Ovary (tissue), 7 donors: ENCODE measurements at regions not wholly inside any gene's neighbourhood (a gene's known extent, or its start where the extent isn't known, plus 50 kb on each side); places are given as distances from the start of the nearest gene placed in this dataset.

Experiments
- DNase-seq, 5 donors: peaks; one replicate each; pipeline ENCODE4 v3.0.0-alpha.2; 2019 to 2020
- H3K27ac ChIP-seq, 2 donors: fragments of 200-600 bp; one replicate each; pipeline versions ENCODE4 v1.5.1 to v1.8.0; 2019 to 2022
- H3K27me3 ChIP-seq: fragments of 200-600 bp; one replicate; pipeline ENCODE4 v1.8.0; 2022
- H3K36me3 ChIP-seq: fragments of 200-600 bp; sonication (generic); one replicate; pipeline ENCODE4 v1.5.1; 2019
- H3K4me1 ChIP-seq: one replicate; pipeline ENCODE4 v1.8.1; 2013; ENCODE audit warnings: mild to moderate bottlenecking, moderate library complexity; ENCODE audit not compliant: insufficient read depth
- H3K4me3 ChIP-seq: fragments of 200-600 bp; sonication (generic); one replicate; pipeline ENCODE4 v1.5.1; 2017
- H3K9me3 ChIP-seq, 2 donors: fragments of 200-600 bp in 1 of 2; sonication (generic) in 1 of 2; one replicate each; pipeline versions ENCODE4 v1.5.1 to v1.8.1; 2013 to 2019; ENCODE audit warnings: mild to moderate bottlenecking in 1 of 2, moderate library complexity in 1 of 2
- EP300 ChIP-seq: sonication (generic); formaldehyde crosslinking; IDR thresholded peaks from one replicate; pipeline ENCODE4 v1.6.1; 2017; ENCODE audit warnings: antibody characterized with exemption
- POLR2A ChIP-seq: fragments of 450-650 bp; IDR thresholded peaks from one replicate; pipeline ENCODE4 v1.6.1; 2017; ENCODE audit warnings: antibody characterized with exemption, mild to moderate bottlenecking, moderate library complexity
- WGBS, 3 donors: extraction: QIAGEN DNeasy Blood & Tissue Kit in 1 of 3; methylation state at CpG; one replicate each; pipeline versions ENCODE4 v1.1.5 to v1.1.7; 2013 to 2017; 5-methylcytosine and 5-hydroxymethylcytosine counted together
- intact Hi-C, 4 donors: fragments of 100-400 bp; cut with DNase I; formaldehyde crosslinking; loops; one replicate each; pipeline versions ENCODE4 v1.11.0 to v1.15.1; 2022 to 2023
- TF ChIP-seq, protein P1 (sequence below), 3 donors: fragments of 450-650 bp in 2 of 3; fragments of 200-600 bp in 1 of 3; IDR thresholded peaks; one replicate each; pipeline versions ENCODE4 v1.5.1 to v1.8.0; 2016 to 2022; ENCODE audit warnings: antibody characterized with exemption in 3 of 3, mild to moderate bottlenecking in 1 of 3
- donor health status: DM: no; HTN: no; CAD: no; lungs with moderate emphysema.
- donor health status: DM: no; HTN: no; CAD: no.
- donor health status: Bipolar disorder and iron deficiency.
- donor health status: DM: no; HTN: no; CAD: no.
- donor health status: DM: yes; HTN: yes; CAD: no.

DNA sequence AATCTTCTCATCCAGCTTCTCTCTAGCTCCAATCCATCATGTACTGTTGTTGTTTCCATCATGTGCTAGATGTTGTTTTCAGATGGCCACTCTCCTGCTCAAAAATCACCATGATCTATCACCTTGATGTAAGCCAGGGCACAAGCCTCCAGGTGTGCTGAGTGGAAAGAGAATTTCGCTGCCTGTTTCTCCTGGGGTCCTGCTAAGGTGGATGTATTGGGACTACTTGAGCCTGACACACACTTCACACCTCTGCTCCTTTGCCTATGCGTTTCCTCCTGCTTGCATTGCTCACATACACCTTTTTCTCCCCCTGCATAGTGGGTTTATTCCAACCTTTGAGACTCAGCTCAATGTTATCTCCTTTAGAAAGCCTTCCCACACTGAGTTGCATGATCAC lies 287.6 kb downstream of the CYRIA start:
- Histone ChIP-seq H3K4me3 (no peak overlapping the region), H3K9me3 (no peaks in the 10 kb centered on the region), H3K27me3 (no peaks in the 10 kb centered on the region), H3K4me1 (no peaks in the 10 kb centered on the region), H3K27ac (no peak overlapping the region), H3K36me3 (no peaks in the 10 kb centered on the region)
- intact Hi-C loops = no loop called here
- whole genome bisulfite sequencing, 3 donors = 78 to 91% (median 88%) methylated on average over 2 of the region's 2 CpGs
- DNase-seq = no peak
- TF ChIP-seq, protein P1, sequence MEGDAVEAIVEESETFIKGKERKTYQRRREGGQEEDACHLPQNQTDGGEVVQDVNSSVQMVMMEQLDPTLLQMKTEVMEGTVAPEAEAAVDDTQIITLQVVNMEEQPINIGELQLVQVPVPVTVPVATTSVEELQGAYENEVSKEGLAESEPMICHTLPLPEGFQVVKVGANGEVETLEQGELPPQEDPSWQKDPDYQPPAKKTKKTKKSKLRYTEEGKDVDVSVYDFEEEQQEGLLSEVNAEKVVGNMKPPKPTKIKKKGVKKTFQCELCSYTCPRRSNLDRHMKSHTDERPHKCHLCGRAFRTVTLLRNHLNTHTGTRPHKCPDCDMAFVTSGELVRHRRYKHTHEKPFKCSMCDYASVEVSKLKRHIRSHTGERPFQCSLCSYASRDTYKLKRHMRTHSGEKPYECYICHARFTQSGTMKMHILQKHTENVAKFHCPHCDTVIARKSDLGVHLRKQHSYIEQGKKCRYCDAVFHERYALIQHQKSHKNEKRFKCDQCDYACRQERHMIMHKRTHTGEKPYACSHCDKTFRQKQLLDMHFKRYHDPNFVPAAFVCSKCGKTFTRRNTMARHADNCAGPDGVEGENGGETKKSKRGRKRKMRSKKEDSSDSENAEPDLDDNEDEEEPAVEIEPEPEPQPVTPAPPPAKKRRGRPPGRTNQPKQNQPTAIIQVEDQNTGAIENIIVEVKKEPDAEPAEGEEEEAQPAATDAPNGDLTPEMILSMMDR (IDR thresholded peaks at IDR 0.05) = no peak
- TF ChIP-seq EP300 = no peak
- no peak for TF ChIP-seq POLR2A

DNA sequence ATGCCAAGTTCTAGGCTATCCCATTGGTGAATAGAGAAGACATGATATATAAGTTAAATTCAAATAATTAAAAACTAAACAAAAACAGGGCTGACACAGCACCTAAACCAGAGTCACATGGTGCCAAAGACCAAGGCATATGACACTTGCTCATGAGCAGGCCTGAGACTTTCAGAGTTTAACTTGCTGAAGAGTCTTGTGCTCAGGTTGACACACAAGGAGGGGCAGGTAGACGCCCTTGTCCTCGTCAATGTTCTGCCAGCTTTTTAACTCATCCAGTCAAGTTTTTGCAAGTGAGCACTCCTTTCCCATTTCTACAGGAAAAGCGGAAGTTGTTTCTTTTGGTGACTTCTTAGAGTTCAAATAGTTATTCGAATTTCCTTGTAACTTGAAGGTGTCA lies 289.7 kb downstream of the CYRIA start:
- DNase-seq = no peak
- intact Hi-C loops = no loop called here
- Histone ChIP-seq H3K36me3 (no peaks in the 10 kb centered on the region), H3K4me1 (no peaks in the 10 kb centered on the region), H3K9me3 (no peaks in the 10 kb centered on the region), H3K27me3 (no peaks in the 10 kb centered on the region), H3K27ac (no peak overlapping the region), H3K4me3 (no peak overlapping the region)
- 65 to 94% (median 73%) methylated on average over 4 of the region's 4 CpGs for WGBS, 3 donors
- TF ChIP-seq, protein P1 (IDR thresholded peaks at IDR 0.05) = no peak
- TF ChIP-seq EP300 (no peak), POLR2A (no peak)

DNA sequence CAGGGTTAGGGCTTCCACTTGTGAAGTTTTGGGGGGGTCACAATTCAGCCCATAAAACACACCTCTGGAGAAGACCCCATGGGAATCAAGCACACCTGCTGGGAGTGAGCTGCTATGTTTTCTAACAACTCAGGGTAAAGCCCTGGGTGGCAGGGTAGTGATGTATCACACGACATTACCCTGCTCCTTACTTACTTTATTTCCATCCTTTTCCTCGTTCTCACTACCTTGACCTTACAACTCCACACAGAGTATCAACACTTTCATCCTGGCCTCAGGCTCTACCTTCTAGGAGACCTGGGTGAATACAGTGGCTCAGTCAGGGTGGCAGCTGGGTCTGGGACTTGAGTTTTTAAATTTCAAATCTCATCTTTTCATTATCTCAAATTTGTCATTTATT lies 290.3 kb downstream of the CYRIA start:
- H3K36me3 ChIP-seq = no peaks in the 10 kb centered on the region
- no peak overlapping the region for H3K27ac ChIP-seq
- no peaks in the 10 kb centered on the region for H3K9me3 ChIP-seq
- H3K4me3 ChIP-seq = no peak overlapping the region
- no peak for DNase-seq
- 73 to 85% (median 73%) methylated on average over 2 of the region's 2 CpGs for WGBS, 3 donors
- TF ChIP-seq EP300 (no peak), POLR2A (no peak)
- TF ChIP-seq, protein P1 (IDR thresholded peaks at IDR 0.05) = no peak
- intact Hi-C loops = no loop called here
- H3K4me1 ChIP-seq = no peaks in the 10 kb centered on the region
- H3K27me3 ChIP-seq = no peaks in the 10 kb centered on the region

DNA sequence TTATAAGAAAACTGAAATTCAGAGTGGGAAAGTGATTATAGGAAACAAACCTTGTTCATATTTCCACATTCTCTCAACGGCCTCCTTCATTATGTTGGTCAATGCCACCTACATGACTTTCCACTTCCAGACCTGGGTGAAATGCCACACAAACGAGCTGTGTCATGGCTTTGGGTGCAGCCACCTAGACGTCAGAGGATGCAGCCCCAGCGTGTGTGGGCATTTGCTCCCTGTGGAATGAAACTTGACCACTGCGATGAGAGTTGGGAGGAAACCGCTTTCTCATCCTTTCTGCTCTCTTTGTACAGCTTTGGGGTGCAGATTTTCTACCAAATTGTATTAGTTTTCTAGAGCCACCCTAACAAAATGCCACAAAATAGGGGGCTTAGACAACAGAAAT lies 291.0 kb downstream of the CYRIA start:
- Histone ChIP-seq H3K27me3 (no peaks in the 10 kb centered on the region), H3K36me3 (no peaks in the 10 kb centered on the region), H3K4me1 (no peaks in the 10 kb centered on the region), H3K27ac (no peak overlapping the region), H3K9me3 (no peaks in the 10 kb centered on the region), H3K4me3 (no peak overlapping the region)
- TF ChIP-seq, protein P1 (IDR thresholded peaks at IDR 0.05) = no peak
- TF ChIP-seq POLR2A = no peak
- no peak for TF ChIP-seq EP300
- 72 to 82% (median 81%) methylated on average over 6 of the region's 6 CpGs for WGBS, 3 donors
- intact Hi-C loops = no loop called here
- no peak for DNase-seq

DNA sequence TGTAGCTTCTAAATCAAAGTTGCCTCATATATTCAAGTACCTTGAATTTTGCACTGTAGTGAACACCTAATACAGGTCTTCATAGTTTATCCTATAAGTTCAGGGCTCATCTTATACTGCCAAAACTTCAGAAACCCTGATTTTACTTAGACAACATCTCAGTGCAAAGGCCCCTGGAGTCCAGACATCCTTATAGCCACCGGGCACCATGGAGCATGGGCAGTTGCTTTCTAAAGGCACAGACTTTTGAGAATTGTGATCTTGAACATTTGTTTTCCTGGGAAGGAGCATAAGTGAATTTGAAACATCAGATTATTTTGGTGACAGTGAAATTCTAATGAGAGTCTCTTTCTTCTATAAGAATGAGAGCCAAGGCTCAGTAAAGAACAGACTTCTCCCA lies 292.3 kb downstream of the CYRIA start:
- H3K27me3 ChIP-seq = no peaks in the 10 kb centered on the region
- no peak overlapping the region for H3K4me3 ChIP-seq
- no peak for DNase-seq
- H3K9me3 ChIP-seq = no peaks in the 10 kb centered on the region
- no peaks in the 10 kb centered on the region for H3K4me1 ChIP-seq
- H3K36me3 ChIP-seq = no peaks in the 10 kb centered on the region
- intact Hi-C loops = no loop called here
- 92 to 100% (median 96%) methylated on average over 1 of the region's 1 CpG for WGBS, 3 donors
- TF ChIP-seq EP300 = no peak
- no peak for TF ChIP-seq POLR2A
- TF ChIP-seq, protein P1 (IDR thresholded peaks at IDR 0.05) = no peak
- H3K27ac ChIP-seq = no peak overlapping the region
